Stimulated activated naive CD8-positive, alpha-beta T cell treated with anti-CD3 and anti-CD28 coated beads, Interleukin-15, Interleukin-2, amounts not matched to agents 100 U/mL and 50 U/mL, for 24 hours (primary cell): ENCODE measurements at regions not wholly inside any gene's neighbourhood (a gene's known extent, or its start where the extent isn't known, plus 50 kb on each side); places are given as distances from the start of the nearest gene placed in this dataset.
A peak's percentile ranks its signal among the peaks of the same experiment; 100 is the strongest.

Experiments used
- ATAC-seq: fragments of 150-1000 bp; cut with Tn5 transposase; one replicate; pipeline ENCODE4 v1.10.0; 2021
- DNase-seq: peaks from one replicate; pipeline ENCODE4 v3.0.0; 2021

- DNase-seq: no peak
- ATAC-seq: no peak
These were observed 91.9 kb upstream of the BACE2 start for GRCh38 chr21:41076064-41076463.

DNA sequence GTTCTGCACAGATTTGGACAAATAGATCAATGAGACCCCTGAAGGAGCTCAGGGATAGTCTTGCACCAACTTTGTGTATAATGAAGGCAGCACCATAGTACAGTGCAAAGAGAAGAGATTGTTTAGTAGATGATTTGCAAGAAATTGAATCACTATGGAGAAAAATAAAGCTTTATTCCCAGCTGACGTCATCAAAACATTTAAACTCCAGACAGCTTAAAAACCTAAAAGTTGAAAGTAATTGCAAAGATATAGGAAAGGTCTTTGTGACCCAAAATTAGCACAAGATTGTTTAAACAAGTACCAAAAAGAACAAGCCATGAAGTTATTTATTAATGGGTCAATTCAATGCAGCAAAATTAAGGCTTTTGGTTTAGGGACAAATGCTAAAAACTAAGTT lies 88.8 kb upstream of the BACE2 start:
- ATAC-seq: no peak
- DNase-seq: no peak

- ATAC-seq (no peak), DNase-seq (no peak)
These were observed 87.4 kb upstream of the BACE2 start for GRCh38 chr21:41080485-41081121.

DNA sequence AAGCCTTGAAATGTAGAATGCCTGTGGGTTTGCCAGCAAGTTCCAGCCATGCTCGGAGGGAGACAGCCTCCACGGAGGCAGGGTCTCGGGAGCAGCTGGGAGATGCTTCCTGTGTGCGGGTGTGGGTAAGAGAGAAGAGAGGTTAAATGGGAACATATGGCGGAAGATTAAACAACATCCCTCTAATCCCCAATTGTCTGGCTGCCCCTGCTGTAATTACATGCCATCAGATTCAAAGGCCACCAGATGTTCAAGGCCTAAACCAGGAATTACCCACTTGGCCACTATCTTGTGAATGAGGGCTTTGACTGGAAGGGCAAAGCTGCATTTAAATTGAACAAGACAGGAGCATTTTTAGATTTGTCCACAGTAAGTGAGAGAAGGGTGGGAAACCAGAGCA lies 81.4 kb upstream of the BACE2 start:
- DNase-seq (no peak), ATAC-seq (no peak)

DNA sequence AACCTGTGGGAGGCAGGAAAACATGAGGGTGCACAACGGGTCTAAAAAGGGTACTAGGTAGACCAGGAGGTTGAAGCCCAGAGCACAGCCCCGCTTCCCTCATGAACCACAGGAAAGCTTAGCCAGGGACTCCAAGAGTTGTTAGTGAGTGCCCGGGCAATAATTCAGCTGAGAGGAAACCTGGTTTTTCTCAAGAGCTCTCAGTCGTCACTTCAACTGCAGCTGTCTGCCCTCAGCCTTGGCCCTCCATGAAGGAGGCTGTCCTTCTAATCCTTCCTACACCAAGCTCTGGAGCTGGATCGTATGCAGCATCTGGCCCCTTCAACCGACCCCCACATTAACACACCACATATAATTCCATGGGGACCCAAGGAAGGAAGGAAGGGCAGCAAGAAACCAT lies 77.0 kb upstream of the BACE2 start:
- DNase-seq (no peak), ATAC-seq (no peak)

- DNase-seq (no peak), ATAC-seq (no peak)
These were observed 76.3 kb upstream of the BACE2 start for GRCh38 chr21:41091616-41092015.

- no peak for ATAC-seq
- DNase-seq: no peak
These were observed 75.6 kb upstream of the BACE2 start for GRCh38 chr21:41092312-41092711.

DNA sequence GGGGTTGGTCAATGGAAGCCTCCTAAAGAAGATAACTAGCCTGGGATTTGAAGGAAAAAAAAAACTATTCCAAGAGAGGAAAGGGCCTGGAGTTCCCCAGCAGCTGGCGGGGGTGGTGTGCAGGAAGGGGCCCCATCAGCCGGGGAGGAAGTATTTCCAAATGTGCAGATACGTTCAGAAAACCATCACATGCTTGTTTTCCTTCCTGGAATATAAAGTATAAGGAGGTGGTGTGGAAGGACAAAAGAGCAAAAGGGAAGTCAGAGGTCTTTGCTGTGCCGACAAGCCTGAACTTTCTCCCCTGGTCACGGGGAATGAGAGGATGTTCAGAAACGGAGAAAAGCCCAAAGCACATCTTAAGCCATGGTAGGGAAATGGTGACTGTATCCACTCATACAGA lies 72.0 kb upstream of the BACE2 start:
- ATAC-seq: no peak
- DNase-seq: no peak

GRCh38 chr21:41098076-41098475 lies 69.9 kb upstream of the BACE2 start:
- ATAC-seq (no peak), DNase-seq (no peak)

DNA sequence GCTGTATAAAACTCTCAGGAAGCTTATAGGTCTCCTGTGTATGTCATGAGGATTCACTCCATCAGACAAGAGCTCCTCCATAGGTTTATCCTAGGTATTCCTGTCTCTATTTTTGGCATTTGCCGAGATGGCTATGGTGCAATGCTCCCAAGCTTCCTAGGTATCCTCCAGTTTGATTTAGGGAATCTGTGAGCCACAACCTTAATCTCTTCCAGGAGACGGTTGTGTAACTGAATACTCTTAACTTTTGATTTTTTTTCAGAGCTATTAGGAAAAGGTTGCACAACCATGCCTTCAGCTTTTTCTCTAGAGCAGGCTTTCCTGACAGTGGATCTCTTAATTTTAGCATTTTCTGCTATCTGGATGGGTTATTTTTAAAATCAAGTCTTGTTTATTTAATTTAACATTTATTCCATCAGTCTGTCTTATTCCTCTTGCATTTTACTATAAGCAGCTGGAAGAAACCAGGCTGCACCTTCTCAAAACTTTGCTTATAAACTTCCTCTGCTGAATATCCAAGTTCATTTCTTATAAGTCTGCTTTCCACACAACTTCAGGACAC lies 69.4 kb upstream of the BACE2 start:
- no peak for ATAC-seq
- no peak for DNase-seq

GRCh38 chr21:41100826-41101550 lies 67.0 kb upstream of the BACE2 start:
- DNase-seq: no peak
- no peak for ATAC-seq

- ATAC-seq (no peak), DNase-seq (no peak)
These were observed 65.7 kb upstream of the BACE2 start for GRCh38 chr21:41102281-41102680.

GRCh38 chr21:41107602-41108001 lies 60.4 kb upstream of the BACE2 start:
- DNase-seq: no peak
- no peak for ATAC-seq

DNA sequence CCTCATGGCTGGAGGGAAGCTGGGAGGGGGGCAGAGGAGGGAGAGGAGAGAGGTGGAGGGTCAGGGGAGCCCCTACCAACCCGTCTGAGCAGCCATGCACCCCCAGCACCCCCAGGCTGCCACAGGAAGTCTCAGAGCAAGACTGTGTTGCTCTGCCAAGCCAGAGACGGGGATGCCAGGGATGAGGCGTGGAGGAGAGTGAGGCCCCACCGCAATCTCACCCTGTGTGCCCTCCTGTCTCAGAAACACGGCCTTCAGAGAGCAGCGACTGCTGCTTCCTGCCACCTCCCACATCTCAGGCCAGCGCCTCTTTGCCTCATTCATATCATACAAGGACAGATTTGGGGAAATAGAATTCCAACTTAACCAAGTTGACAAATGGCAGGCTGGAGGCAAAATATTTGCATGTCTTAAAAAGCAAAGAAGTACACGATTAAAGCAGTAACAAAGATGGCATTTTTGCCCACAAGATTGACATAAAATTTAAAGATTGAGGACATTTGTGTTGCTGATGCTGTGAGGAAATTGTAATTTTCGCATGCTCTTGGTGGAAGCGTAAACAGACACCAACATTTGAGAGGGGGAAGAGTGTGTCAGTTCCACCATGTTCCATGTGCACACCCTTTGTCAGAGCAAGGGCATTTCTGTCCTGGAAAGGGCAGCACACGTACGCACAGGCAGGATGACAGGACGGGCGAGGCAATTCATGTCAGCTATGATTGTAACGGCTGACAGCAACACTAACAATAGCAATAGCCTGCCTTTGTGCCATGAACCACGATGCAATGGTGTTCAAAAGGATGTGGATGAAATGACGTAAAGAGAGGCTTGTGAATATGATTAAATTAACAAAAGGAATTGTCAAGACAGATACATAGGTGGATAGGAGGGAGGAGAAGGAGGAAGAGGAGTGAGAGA lies 59.0 kb upstream of the BACE2 start:
- ATAC-seq (no peak), DNase-seq (no peak)

DNA sequence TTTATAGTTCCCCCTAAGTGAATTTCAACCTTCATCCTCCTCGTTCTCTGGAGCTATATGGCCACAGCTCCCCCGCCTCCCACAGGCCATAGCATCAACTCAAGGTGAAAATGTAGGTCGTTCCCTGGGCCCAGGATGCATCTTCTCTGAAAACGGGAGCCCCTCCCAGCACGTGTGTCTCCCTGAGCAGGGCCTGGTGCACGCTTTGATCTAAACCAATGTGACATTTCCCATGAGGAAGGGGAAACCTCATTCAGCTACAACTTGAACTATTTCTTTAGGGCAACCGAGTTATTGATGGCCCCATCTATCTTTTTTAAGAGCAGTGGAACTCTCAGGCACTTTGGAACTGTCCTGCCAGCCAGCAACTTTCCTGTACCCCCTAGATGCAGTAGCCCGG lies 57.8 kb upstream of the BACE2 start:
- no peak for DNase-seq
- no peak for ATAC-seq

GRCh38 chr21:41110664-41111063 lies 57.3 kb upstream of the BACE2 start:
- ATAC-seq (no peak), DNase-seq (no peak)

DNA sequence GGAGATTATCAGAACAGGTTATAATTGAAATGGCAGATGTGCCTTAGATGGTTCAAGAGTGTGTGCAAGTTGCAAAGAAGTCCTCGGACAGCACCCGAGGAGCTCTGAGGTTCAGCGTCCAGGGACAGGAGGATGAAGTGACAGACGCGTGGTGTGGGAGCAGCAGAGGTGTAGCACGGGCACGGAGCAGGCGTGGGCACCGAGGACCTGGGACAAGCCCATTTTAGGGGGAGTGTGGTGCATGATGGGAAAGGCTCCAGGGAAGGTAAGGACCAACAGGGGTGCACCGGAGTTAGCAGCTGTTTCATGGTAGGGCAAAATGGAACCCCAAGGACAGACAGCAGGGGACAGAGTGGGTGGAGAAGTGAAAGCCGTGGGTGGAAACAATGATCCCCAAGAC lies 56.3 kb upstream of the BACE2 start:
- ATAC-seq (no peak), DNase-seq (no peak)

DNA sequence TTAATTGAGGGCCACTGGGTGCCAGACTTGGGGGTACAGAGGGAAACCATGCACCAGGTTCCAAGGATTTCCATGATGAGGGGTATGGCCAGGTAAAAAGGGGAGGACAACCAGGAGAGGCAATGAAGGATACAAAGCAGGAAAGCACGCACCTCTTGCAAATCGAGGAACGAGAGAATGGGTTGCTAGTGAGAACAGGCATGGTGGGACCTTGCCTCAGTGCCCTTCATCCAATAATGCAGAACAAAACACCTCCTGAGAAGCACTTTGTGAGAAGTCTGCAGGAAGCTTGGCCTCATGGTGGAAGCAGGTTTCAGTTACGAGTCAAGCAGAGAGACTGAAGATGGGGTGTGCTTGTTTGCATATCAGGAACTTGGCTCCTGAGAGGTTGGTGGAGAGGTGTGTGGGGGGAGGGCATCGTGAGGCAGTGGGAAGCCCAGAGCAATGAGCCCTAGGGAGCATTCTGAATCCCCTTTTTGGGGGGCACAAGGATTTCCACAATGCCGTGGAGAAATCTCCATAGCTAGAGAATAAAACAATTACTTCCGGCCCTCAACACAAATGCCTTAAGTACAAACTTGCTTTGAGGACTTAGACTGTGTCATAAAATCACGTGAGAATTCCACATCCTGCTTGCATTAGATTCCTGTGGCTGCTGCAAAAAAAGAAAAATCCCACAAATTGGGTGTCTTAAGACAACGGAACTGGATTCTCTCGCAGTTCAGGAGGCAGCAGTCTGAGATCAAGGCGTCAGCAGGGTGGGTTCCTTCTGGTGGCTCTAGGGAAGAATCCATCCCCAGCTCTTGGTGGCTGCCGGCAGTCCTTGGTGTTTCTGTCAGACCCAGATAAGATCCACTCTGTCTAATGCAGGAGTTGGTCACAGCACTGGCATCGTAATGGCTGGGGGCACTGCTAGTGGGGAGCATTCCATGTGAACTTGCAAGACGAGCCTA lies 54.9 kb upstream of the BACE2 start:
- no peak for DNase-seq
- ATAC-seq: peak; percentile 28

DNA sequence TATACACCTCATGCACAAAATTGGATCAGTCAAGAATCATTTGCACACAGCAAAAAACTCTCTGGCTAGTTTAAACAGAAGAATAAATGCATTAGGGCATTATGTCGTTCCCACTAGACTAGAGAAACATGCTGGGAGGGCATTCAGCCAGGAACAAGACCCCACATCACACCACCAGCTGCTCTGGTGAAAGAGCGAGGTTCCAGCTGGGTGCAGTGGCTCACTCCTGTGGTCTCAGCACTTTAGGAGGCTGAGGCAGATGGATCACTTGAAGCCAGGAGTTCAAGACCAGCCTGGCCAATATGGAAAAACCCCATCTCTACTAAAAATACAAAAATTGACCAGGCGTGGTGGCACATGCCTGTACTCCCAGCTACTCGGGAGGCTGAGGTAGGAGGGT lies 52.1 kb upstream of the BACE2 start:
- DNase-seq: no peak
- ATAC-seq: no peak
